WTC11 (cell line): ENCODE measurements at regions not wholly inside any gene's neighbourhood (a gene's known extent, or its start where the extent isn't known, plus 50 kb on each side); places are given as distances from the start of the nearest gene placed in this dataset.

Experiments
- ATAC-seq: fragments of 200-7000 bp; cut with Tn5 transposase; 2 replicates; pipeline ENCODE4 v1.10.0; 2021; ENCODE audit warnings: mild to moderate bottlenecking, moderate library complexity
- CTCF ChIA-PET: fragments of 300-600 bp; sonication (Branson Sonifier 250); formaldehyde crosslinking; loops from one replicate; lab custom pipeline; 2021; ENCODE audit warnings: antibody characterized with exemption; lab: Charles Lee
- POLR2A ChIA-PET: fragments of 350-600 bp; sonication (Branson Sonifier 250); formaldehyde crosslinking; loops from one replicate; lab custom pipeline; 2021; ENCODE audit warnings: antibody characterized with exemption; lab: Charles Lee
- DNase-seq: peaks from one replicate; pipeline ENCODE4 v3.0.0; 2021; ENCODE audit warnings: low spot score
- H3K27ac Mint-ChIP-seq: 2 replicates; pipeline ENCODE4 v1.8.0; 2021; ENCODE audit warnings: mixed read lengths
- H3K27me3 Mint-ChIP-seq: 2 replicates; pipeline ENCODE4 v1.8.0; 2021; ENCODE audit warnings: low read depth, mild to moderate bottlenecking, moderate library complexity, mixed read lengths
- H3K36me3 Mint-ChIP-seq: 2 replicates; pipeline ENCODE4 v1.8.0; 2021; ENCODE audit warnings: mixed read lengths
- H3K4me1 Mint-ChIP-seq: 2 replicates; pipeline ENCODE4 v1.8.0; 2022; ENCODE audit warnings: mixed read lengths
- H3K4me3 Mint-ChIP-seq: 2 replicates; pipeline ENCODE4 v1.8.0; 2021; ENCODE audit warnings: mild to moderate bottlenecking, moderate library complexity, mixed read lengths
- H3K9me3 Mint-ChIP-seq: 2 replicates; pipeline ENCODE4 v1.8.0; 2021; ENCODE audit warnings: mixed read lengths
- ESRRA ChIP-seq: sonication (generic); formaldehyde crosslinking; IDR thresholded peaks from 2 replicates; pipeline ENCODE4 v1.8.1; 2022; ENCODE audit warnings: mild to moderate bottlenecking, missing genetic modification reagents, borderline replicate concordance
- ETV6 ChIP-seq: sonication (generic); formaldehyde crosslinking; IDR thresholded peaks from 2 replicates; pipeline ENCODE4 v1.8.1; 2022; ENCODE audit warnings: mild to moderate bottlenecking, missing genetic modification reagents
- KAT7 ChIP-seq: sonication (generic); formaldehyde crosslinking; IDR thresholded peaks from 2 replicates; pipeline ENCODE4 v1.8.1; 2023; ENCODE audit warnings: missing genetic modification reagents, mild to moderate bottlenecking, borderline replicate concordance
- MXD4 ChIP-seq: fragments of 250-450 bp; sonication (Bioruptor Pico); IDR thresholded peaks from 2 replicates; pipeline ENCODE4 v1.8.0; 2021; ENCODE audit warnings: mild to moderate bottlenecking, moderate library complexity, borderline replicate concordance
- NFYB ChIP-seq: sonication (generic); formaldehyde crosslinking; conservative IDR thresholded peaks from 2 replicates; pipeline ENCODE4 v1.8.0; 2022; ENCODE audit warnings: low read depth, missing genetic modification reagents
- PRRX2 ChIP-seq: fragments of 250-450 bp; sonication (Bioruptor Pico); IDR thresholded peaks from 2 replicates; pipeline ENCODE4 v1.8.0; 2021; ENCODE audit warnings: mild to moderate bottlenecking
- TEAD4 ChIP-seq: sonication (generic); formaldehyde crosslinking; IDR thresholded peaks from 2 replicates; pipeline ENCODE4 v1.8.0; 2022; ENCODE audit warnings: mild to moderate bottlenecking, missing genetic modification reagents
- ZNF232 ChIP-seq: sonication (generic); formaldehyde crosslinking; IDR thresholded peaks from 2 replicates; pipeline ENCODE4 v1.8.0; 2022; ENCODE audit warnings: mild to moderate bottlenecking, missing genetic modification reagents
- ZNF396 ChIP-seq: fragments of 250-450 bp; sonication (Bioruptor Pico); IDR thresholded peaks from 2 replicates; pipeline ENCODE4 v1.8.0; 2021; ENCODE audit warnings: mild to moderate bottlenecking, moderate library complexity, borderline replicate concordance
- TF ChIP-seq, protein P1 (sequence below): sonication (generic); formaldehyde crosslinking; IDR thresholded peaks from 2 replicates; pipeline ENCODE4 v1.8.0; 2022; ENCODE audit warnings: mild to moderate bottlenecking, missing genetic modification reagents
- TF ChIP-seq, protein P2 (sequence below): sonication (generic); formaldehyde crosslinking; IDR thresholded peaks from 2 replicates; pipeline ENCODE4 v1.8.0; 2022; ENCODE audit warnings: mild to moderate bottlenecking, missing genetic modification reagents
- TF ChIP-seq, protein P3 (sequence below): sonication (generic); formaldehyde crosslinking; IDR thresholded peaks from 2 replicates; pipeline ENCODE4 v1.8.0; 2023; ENCODE audit warnings: missing genetic modification reagents
- TF ChIP-seq, protein P4 (sequence below): sonication (generic); formaldehyde crosslinking; IDR thresholded peaks from 2 replicates; pipeline ENCODE4 v1.8.1; 2023; ENCODE audit warnings: mild to moderate bottlenecking, missing genetic modification reagents, borderline replicate concordance
- TF ChIP-seq, protein P5 (sequence below): fragments of 200-600 bp; IDR thresholded peaks from 2 replicates; pipeline ENCODE4 v1.8.0; 2022; ENCODE audit warnings: antibody characterized with exemption

DNA sequence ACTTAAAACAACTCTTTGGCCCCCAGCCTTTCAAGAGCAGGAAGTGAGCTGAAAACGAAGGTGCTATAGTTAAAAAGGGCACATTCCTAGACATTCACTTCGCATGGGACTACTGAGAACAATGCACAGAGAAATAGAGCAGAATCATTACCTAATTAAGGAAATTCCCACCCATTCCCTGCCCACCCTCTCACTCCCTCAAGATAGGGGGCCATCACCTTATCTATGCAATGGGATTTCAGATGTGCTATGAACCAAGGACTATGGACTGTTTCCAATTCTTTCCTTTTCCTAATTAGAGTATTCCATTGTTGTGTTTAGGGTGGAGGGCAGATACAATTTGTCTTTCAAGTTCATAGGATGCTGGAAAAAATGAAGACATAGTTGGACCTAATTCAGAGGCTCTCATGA lies 476.8 kb downstream of the CETN3 start:
- CTCF ChIA-PET, result no interaction called here
- no peak overlapping the region for H3K27ac Mint-ChIP-seq
- DNase-seq, result no peak
- no peak for TF ChIP-seq ZNF396 (CRISPR knock-in tag)
- TF ChIP-seq, all 79 proteins: peak for 0
- peaks cover 33% of the 10 kb centered on the region for H3K4me1 Mint-ChIP-seq
- H3K9me3 Mint-ChIP-seq, result no peaks in the 10 kb centered on the region
- no peaks in the 10 kb centered on the region for H3K36me3 Mint-ChIP-seq
- no peak for ATAC-seq
- H3K4me3 Mint-ChIP-seq, result no peak overlapping the region
- POLR2A ChIA-PET, result no interaction called here
- H3K27me3 Mint-ChIP-seq, result no peaks in the 10 kb centered on the region

DNA sequence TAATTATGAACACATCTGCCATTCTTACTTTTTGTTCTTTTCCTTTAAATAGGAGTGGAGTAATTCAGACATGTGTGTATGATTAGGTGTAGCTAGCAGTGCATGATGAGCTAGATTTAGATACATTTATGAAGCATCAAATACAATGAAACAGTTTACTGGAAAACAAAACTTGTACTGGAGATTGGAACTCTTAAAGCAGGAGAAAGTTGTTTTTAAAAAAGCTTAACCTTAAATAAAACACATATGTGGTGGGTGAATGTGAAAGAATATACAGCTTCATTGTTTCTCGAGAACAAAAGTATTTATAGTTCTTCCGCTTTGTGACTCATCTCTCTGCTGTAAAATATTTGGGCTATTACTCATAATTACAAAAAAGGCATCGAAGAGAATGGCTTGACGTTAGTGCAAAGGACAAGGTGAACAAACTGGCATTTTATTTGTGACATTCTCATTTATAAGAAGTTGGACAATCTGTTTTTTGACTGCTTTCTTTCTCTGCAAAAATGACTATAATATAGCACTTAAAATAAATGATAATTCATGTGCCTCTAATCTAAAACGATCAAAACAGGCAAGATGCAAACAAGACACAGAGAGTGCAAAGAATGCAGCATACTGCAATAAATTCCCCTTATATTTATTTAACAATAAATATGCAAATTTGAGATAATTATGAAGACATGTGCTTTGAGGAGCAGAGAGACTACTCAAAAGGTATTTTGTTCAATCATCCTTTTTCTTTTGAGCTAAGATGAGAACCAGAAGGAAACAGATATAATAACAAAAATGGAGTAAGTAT lies 478.8 kb downstream of the CETN3 start:
- H3K27me3 Mint-ChIP-seq, result no peaks in the 10 kb centered on the region
- peaks cover 33% of the 10 kb centered on the region for H3K4me1 Mint-ChIP-seq

More for the DNA sequence above, 478.8 kb downstream of the CETN3 start:
- no peak for ATAC-seq
- Mint-ChIP-seq H3K36me3 (no peaks in the 10 kb centered on the region), H3K27ac (no peak overlapping the region)
- CTCF ChIA-PET, result no interaction called here
- TF ChIP-seq, protein P1, sequence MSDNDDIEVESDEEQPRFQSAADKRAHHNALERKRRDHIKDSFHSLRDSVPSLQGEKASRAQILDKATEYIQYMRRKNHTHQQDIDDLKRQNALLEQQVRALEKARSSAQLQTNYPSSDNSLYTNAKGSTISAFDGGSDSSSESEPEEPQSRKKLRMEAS (CRISPR knock-in tag), result no peak
- TF ChIP-seq, protein P2, sequence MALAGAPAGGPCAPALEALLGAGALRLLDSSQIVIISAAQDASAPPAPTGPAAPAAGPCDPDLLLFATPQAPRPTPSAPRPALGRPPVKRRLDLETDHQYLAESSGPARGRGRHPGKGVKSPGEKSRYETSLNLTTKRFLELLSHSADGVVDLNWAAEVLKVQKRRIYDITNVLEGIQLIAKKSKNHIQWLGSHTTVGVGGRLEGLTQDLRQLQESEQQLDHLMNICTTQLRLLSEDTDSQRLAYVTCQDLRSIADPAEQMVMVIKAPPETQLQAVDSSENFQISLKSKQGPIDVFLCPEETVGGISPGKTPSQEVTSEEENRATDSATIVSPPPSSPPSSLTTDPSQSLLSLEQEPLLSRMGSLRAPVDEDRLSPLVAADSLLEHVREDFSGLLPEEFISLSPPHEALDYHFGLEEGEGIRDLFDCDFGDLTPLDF (CRISPR knock-in tag), result no peak
- TF ChIP-seq ETV6 (no peak), ESRRA (CRISPR knock-in tag) (no peak), MXD4 (CRISPR knock-in tag) (no peak), TEAD4 (CRISPR knock-in tag) (no peak), KAT7 (CRISPR knock-in tag) (no peak), PRRX2 (CRISPR knock-in tag) (no peak), ZNF232 (no peak), NFYB (CRISPR knock-in tag) (no peak)
- TF ChIP-seq, protein P3, sequence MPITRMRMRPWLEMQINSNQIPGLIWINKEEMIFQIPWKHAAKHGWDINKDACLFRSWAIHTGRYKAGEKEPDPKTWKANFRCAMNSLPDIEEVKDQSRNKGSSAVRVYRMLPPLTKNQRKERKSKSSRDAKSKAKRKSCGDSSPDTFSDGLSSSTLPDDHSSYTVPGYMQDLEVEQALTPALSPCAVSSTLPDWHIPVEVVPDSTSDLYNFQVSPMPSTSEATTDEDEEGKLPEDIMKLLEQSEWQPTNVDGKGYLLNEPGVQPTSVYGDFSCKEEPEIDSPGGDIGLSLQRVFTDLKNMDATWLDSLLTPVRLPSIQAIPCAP, result no peak
- TF ChIP-seq, protein P4, sequence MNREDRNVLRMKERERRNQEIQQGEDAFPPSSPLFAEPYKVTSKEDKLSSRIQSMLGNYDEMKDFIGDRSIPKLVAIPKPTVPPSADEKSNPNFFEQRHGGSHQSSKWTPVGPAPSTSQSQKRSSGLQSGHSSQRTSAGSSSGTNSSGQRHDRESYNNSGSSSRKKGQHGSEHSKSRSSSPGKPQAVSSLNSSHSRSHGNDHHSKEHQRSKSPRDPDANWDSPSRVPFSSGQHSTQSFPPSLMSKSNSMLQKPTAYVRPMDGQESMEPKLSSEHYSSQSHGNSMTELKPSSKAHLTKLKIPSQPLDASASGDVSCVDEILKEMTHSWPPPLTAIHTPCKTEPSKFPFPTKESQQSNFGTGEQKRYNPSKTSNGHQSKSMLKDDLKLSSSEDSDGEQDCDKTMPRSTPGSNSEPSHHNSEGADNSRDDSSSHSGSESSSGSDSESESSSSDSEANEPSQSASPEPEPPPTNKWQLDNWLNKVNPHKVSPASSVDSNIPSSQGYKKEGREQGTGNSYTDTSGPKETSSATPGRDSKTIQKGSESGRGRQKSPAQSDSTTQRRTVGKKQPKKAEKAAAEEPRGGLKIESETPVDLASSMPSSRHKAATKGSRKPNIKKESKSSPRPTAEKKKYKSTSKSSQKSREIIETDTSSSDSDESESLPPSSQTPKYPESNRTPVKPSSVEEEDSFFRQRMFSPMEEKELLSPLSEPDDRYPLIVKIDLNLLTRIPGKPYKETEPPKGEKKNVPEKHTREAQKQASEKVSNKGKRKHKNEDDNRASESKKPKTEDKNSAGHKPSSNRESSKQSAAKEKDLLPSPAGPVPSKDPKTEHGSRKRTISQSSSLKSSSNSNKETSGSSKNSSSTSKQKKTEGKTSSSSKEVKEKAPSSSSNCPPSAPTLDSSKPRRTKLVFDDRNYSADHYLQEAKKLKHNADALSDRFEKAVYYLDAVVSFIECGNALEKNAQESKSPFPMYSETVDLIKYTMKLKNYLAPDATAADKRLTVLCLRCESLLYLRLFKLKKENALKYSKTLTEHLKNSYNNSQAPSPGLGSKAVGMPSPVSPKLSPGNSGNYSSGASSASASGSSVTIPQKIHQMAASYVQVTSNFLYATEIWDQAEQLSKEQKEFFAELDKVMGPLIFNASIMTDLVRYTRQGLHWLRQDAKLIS (CRISPR knock-in tag), result no peak
- TF ChIP-seq, protein P5, sequence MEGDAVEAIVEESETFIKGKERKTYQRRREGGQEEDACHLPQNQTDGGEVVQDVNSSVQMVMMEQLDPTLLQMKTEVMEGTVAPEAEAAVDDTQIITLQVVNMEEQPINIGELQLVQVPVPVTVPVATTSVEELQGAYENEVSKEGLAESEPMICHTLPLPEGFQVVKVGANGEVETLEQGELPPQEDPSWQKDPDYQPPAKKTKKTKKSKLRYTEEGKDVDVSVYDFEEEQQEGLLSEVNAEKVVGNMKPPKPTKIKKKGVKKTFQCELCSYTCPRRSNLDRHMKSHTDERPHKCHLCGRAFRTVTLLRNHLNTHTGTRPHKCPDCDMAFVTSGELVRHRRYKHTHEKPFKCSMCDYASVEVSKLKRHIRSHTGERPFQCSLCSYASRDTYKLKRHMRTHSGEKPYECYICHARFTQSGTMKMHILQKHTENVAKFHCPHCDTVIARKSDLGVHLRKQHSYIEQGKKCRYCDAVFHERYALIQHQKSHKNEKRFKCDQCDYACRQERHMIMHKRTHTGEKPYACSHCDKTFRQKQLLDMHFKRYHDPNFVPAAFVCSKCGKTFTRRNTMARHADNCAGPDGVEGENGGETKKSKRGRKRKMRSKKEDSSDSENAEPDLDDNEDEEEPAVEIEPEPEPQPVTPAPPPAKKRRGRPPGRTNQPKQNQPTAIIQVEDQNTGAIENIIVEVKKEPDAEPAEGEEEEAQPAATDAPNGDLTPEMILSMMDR, result no peak
- TF ChIP-seq, all 79 proteins: peak for 0
- DNase-seq, result no peak
- no peak overlapping the region for H3K4me3 Mint-ChIP-seq
- POLR2A ChIA-PET, result no interaction called here
- H3K9me3 Mint-ChIP-seq, result peaks cover 5% of the 10 kb centered on the region; the same call in 1 of the 2 replicates
